Retinal pigment epithelial cell (primary cell): ENCODE measurements at regions not wholly inside any gene's neighbourhood (a gene's known extent, or its start where the extent isn't known, plus 50 kb on each side); places are given as distances from the start of the nearest gene placed in this dataset.

Experiments
- DNase-seq: peaks from one replicate; pipeline ENCODE4 v3.0.0-alpha.2; 2010; ENCODE audit warnings: low read depth
- H3K4me3 ChIP-seq: 2 replicates; pipeline ENCODE4 v1.5.1; 2011; ENCODE audit warnings: mild to moderate bottlenecking, low read length, control low read depth, moderate library complexity
- CTCF ChIP-seq: conservative IDR thresholded peaks from 2 replicates; pipeline ENCODE4 v1.5.1; 2011; ENCODE audit warnings: low read depth, low read length, control low read depth, inconsistent platforms

GRCh38 chr6:115706981-115707380 is 353.7 kb downstream of the FRK start:
- no peak for TF ChIP-seq CTCF
- no peak for DNase-seq
- H3K4me3 ChIP-seq: no peak overlapping the region

- TF ChIP-seq CTCF: no peak
- DNase-seq: no peak
These were observed 354.4 kb downstream of the FRK start for GRCh38 chr6:115706324-115706723.

GRCh38 chr6:115704028-115704427 is 356.7 kb downstream of the FRK start:
- no peak for DNase-seq
- TF ChIP-seq CTCF: no peak
- H3K4me3 ChIP-seq: no peak overlapping the region

More at GRCh38 chr6:115706324-115706723, 354.4 kb downstream of the FRK start:
- H3K4me3 ChIP-seq: no peak overlapping the region

GRCh38 chr6:115691433-115691832 is 369.3 kb downstream of the FRK start:
- no peak overlapping the region for H3K4me3 ChIP-seq
- DNase-seq: no peak
- TF ChIP-seq CTCF: no peak

GRCh38 chr6:115690854-115691253 is 369.8 kb downstream of the FRK start:
- no peak overlapping the region for H3K4me3 ChIP-seq
- DNase-seq: no peak
- TF ChIP-seq CTCF: no peak

- no peak for DNase-seq
- H3K4me3 ChIP-seq: no peak overlapping the region
- TF ChIP-seq CTCF: no peak
These were observed 378.5 kb downstream of the FRK start for GRCh38 chr6:115681978-115682775.

- DNase-seq: no peak
- H3K4me3 ChIP-seq: no peak overlapping the region
- TF ChIP-seq CTCF: no peak
These were observed 380.1 kb downstream of the FRK start for GRCh38 chr6:115680621-115681020.
